ENCODE measurements at regions not wholly inside any gene's neighbourhood (a gene's known extent, or its start where the extent isn't known, plus 50 kb on each side); places are given as distances from the start of the nearest gene placed in this dataset.

DNA sequence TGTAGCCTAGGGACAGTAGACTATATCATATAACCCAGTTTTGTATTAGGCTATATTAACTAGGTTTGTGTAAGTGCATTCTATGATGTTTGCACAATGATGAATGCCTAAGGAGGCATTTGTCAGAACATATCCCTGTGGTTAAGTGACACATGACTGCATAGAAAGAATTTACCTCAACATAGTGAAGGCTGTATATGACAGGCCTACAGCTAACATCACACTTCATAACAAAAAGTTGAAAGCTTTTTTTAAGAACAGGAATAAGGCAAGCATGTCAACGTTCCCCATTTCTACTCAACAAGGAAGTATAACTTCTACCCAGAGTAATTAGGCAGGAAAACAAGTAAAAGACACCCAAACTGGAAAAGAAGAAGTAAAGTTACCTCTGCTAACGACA, 165.9 kb upstream of the NDST4 start:
- Histone ChIP-seq H3K27me3 (no peaks in the 10 kb centered on the region), H3K27ac (no peak overlapping the region), H3K9me3 (no peaks in the 10 kb centered on the region), H3K4me1 (no peaks in the 10 kb centered on the region), H3K4me3 (no peak overlapping the region), H3K36me3 (replicated peaks in 1 of 2; ENCODE audit: insufficient read depth in 1 of 2, low read depth in 2 of 2) (no peaks in the 10 kb centered on the region)
- DNase-seq (no peak), ATAC-seq (no peak)
- TF ChIP-seq, protein P1, sequence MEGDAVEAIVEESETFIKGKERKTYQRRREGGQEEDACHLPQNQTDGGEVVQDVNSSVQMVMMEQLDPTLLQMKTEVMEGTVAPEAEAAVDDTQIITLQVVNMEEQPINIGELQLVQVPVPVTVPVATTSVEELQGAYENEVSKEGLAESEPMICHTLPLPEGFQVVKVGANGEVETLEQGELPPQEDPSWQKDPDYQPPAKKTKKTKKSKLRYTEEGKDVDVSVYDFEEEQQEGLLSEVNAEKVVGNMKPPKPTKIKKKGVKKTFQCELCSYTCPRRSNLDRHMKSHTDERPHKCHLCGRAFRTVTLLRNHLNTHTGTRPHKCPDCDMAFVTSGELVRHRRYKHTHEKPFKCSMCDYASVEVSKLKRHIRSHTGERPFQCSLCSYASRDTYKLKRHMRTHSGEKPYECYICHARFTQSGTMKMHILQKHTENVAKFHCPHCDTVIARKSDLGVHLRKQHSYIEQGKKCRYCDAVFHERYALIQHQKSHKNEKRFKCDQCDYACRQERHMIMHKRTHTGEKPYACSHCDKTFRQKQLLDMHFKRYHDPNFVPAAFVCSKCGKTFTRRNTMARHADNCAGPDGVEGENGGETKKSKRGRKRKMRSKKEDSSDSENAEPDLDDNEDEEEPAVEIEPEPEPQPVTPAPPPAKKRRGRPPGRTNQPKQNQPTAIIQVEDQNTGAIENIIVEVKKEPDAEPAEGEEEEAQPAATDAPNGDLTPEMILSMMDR (IDR thresholded peaks at IDR 0.05), result no peak
- TF ChIP-seq POLR2A (IDR thresholded peaks at IDR 0.05), result no peak
- intact Hi-C loops (cut with DNase I), result no loop called here
- 28 to 43% methylated on average over 2 of the region's 2 CpGs for WGBS, 2 donors

DNA sequence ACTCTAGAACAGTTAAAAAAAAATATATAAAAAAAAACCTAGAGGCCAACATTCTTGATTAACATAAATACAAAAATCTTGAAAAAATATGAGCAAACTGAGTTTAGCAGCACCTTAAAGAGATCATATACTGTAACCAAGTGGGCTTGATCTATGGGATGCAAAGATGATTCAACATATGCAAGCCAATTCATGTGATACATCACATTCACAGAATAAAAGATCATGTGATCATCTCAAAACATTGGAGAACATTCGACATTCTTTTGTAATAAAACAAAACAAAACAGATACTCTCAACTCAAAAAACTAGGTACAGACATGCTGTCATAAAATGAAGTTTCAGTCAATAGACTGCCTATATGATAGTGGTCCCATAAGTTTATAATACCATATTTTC, 165.4 kb upstream of the NDST4 start:
- DNase-seq (no peak), ATAC-seq (no peak)

DNA sequence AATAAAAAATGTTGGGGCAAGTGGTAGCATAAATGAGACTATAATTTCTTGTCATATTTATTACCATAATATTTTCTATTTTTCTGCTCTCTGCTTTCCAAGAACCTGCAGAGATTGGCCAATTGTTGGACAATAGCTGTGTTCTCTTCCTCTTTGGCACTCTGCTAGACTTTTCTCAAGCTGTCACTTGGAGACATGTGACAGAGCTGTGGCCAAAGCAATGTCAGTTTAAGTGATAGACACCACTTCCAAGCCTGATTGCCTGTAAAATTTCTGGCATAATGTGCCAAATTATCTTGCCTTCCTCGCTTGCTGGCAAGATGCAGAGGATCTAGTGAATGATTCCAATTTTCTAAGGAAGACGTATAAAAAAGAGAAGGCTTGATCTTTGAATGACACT, 162.2 kb upstream of the NDST4 start:
- no peak for ATAC-seq

More for the DNA sequence above, 165.4 kb upstream of the NDST4 start:
- H3K9me3 ChIP-seq, result no peaks in the 10 kb centered on the region
- H3K27ac ChIP-seq, result no peak overlapping the region
- 78 to 84% methylated on average over 1 of the region's 1 CpG for WGBS, 2 donors
- intact Hi-C loops (cut with DNase I), result no loop called here
- H3K27me3 ChIP-seq, result no peaks in the 10 kb centered on the region
- no peak overlapping the region for H3K4me3 ChIP-seq
- no peaks in the 10 kb centered on the region for H3K36me3 ChIP-seq (replicated peaks in 1 of 2; ENCODE audit: insufficient read depth in 1 of 2, low read depth in 2 of 2)
- no peak for TF ChIP-seq POLR2A (IDR thresholded peaks at IDR 0.05)
- TF ChIP-seq, protein P1 (IDR thresholded peaks at IDR 0.05), result no peak
- H3K4me1 ChIP-seq, result no peaks in the 10 kb centered on the region

DNA sequence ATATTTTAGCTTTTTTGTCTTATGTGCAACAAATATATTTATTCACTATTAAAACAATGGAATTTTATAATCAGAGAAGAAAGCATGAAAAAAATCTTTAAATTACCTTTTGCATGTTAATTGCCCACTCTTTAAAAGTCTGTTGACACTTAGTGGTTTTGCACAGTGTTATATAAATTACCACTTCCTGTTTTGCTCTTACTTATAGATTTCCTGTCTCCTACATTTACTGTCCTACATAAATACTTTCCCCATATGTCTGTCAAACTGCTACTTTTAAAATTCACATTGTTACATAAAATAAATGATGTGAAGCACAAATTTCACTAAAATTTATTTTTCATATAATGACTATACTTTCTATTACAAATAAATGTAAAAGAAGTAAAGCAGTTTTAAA, 161.1 kb upstream of the NDST4 start:
- Histone ChIP-seq H3K4me3 (no peak overlapping the region), H3K27ac (no peak overlapping the region), H3K27me3 (no peaks in the 10 kb centered on the region), H3K9me3 (no peaks in the 10 kb centered on the region), H3K36me3 (replicated peaks in 1 of 2; ENCODE audit: insufficient read depth in 1 of 2, low read depth in 2 of 2) (no peaks in the 10 kb centered on the region), H3K4me1 (no peaks in the 10 kb centered on the region)
- DNase-seq (no peak), ATAC-seq (no peak)
- intact Hi-C loops (cut with DNase I), result no loop called here
- TF ChIP-seq, protein P1 (IDR thresholded peaks at IDR 0.05), result no peak
- TF ChIP-seq POLR2A (IDR thresholded peaks at IDR 0.05), result no peak

More for the DNA sequence above, 162.2 kb upstream of the NDST4 start:
- no peaks in the 10 kb centered on the region for H3K27me3 ChIP-seq
- no peaks in the 10 kb centered on the region for H3K36me3 ChIP-seq (replicated peaks in 1 of 2; ENCODE audit: insufficient read depth in 1 of 2, low read depth in 2 of 2)
- H3K4me1 ChIP-seq, result no peaks in the 10 kb centered on the region
- no peak for DNase-seq
- H3K4me3 ChIP-seq, result no peak overlapping the region
- TF ChIP-seq, protein P1 (IDR thresholded peaks at IDR 0.05), result no peak
- intact Hi-C loops (cut with DNase I), result no loop called here
- WGBS, 2 donors, result 67 to 68% methylated on average over 2 of the region's 2 CpGs
- no peaks in the 10 kb centered on the region for H3K9me3 ChIP-seq
- no peak overlapping the region for H3K27ac ChIP-seq

DNA sequence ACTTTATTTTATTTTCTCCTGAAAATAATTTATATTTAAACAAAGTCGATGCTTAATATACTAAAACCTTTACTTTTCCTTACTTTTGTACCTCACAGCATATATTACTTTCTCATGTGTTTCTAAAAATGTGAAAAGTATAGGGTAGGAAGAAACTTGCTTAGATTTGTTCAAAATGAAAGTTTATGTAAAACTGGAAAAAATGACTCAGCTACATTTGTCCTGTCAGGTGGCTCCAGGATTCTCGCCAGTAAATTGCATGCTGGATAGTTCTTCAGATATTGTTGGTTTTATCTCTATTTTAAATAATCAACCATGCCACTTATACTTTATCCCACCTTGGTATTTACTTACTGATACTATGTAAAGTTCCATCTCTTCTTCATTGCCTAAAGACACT, 159.2 kb upstream of the NDST4 start:
- Histone ChIP-seq H3K36me3 (replicated peaks in 1 of 2; ENCODE audit: insufficient read depth in 1 of 2, low read depth in 2 of 2) (no peaks in the 10 kb centered on the region), H3K27ac (no peak overlapping the region), H3K4me1 (no peaks in the 10 kb centered on the region), H3K4me3 (no peak overlapping the region), H3K9me3 (no peaks in the 10 kb centered on the region), H3K27me3 (no peaks in the 10 kb centered on the region)
- WGBS, 2 donors, result 76 to 84% methylated on average over 2 of the region's 2 CpGs
- DNase-seq (no peak), ATAC-seq (no peak)
- intact Hi-C loops (cut with DNase I), result no loop called here
- TF ChIP-seq POLR2A (IDR thresholded peaks at IDR 0.05), result no peak
- TF ChIP-seq, protein P1 (IDR thresholded peaks at IDR 0.05), result no peak
